GM21390 (cell line): ENCODE measurements at regions not wholly inside any gene's neighbourhood (a gene's known extent, or its start where the extent isn't known, plus 50 kb on each side); places are given as distances from the start of the nearest gene placed in this dataset.

Experiments used
- ATAC-seq: cut with Tn5 transposase; IDR thresholded peaks from one replicate; pipeline ENCODE4 v1.9.1; 2021; ENCODE audit not compliant: unreplicated experiment

DNA sequence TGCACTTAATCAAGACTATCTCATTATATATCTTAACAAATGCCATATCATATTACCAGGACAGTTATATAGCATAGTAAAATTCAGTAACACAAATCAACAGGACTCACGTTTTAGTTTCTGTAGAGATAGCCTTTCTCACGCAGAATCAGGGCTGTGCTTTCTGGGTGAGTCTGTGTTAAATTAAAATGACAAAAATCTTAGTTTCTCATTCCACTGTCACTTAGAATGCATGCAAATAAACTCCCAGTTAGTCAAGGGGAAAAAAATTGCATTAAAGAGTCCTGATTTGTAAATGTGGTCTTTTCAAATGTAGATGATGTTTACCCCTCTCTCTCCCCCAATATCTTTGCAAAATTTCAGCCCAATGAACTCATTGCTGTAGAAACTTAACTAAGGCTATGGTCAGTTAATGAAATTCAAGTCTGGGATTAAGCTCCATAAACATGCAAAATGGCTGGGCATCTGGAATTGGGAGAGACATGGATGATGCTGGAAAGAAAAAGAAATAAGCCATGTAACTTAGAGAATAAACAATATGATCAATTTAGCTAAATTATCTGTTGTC is 77.8 kb upstream of the MGAT4C start:
- ATAC-seq, result no peak

DNA sequence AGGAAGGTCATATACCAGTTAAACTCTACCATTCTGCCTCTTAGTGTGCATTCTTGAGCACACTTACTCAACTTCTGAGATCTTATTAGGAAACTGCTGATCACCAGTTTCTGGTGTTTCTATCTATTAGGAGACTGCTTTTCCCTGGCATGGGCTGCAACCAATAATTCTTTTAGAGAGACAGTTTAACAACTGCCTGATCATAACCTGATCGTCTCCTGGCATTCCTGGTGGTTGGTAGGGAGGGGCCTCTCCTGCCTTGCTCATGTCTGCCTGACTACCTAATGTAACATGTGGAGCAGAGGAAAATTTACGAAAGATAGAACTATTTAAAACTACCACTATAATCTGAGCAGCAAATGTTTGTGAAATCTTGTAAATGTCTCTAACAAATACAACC is 75.3 kb upstream of the MGAT4C start:
- no peak for ATAC-seq

DNA sequence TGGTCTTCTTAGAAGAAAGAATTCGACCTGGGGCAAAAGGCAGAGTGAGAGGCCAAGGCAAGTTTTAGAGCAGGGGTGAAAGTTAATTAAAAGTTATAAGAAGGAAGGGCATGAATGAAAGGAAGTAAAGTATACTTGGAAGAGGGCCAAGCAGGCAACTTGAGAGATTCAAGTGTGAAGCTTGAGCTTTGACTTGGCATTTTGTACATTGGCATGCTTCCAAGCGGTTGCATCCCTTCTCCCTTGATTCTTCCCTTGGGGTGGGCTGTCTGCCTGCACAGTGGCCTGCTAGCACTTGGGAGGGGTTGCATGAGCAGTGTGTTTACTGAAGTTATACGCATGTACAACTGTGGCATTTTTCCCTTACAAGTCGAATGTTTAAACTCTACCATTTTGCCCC is 74.8 kb upstream of the MGAT4C start:
- ATAC-seq, result no peak

DNA sequence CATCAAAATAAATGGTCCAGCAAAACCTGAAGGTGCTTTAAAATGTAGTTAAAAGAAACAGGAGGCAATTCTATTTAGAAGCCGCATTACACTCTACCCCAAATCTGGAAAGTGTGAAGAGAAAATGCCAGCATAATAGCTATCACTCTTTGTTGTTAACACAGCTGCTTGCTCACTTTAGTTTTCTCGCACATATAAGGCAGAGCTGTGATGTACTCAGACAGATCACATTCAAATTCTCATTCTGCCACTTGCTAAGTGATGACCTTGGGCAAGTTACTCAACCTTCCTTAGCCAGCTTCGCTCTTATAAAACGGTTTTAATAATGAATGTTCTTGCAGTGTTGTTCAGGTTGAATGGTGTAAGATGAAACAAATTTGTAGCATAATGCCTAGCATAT is 56.0 kb upstream of the MGAT4C start:
- no peak for ATAC-seq
